Stimulated activated CD8-positive, alpha-beta memory T cell treated with anti-CD3 and anti-CD28 coated beads, Interleukin-12 subunit alpha, Interleukin-12 subunit beta, amount 100 ng/mL, for 24 hours (primary cell): ENCODE measurements at regions not wholly inside any gene's neighbourhood (a gene's known extent, or its start where the extent isn't known, plus 50 kb on each side); places are given as distances from the start of the nearest gene placed in this dataset.
"Not testable (repeated sequence)": the region's sequence is repeated elsewhere in the genome, so short reads cannot be mapped to it uniquely, and the experiment has no call there.

Experiments
- DNase-seq: peaks from one replicate; pipeline ENCODE4 v3.0.0-alpha.2; 2020; ENCODE audit errors: extremely low read depth

DNA sequence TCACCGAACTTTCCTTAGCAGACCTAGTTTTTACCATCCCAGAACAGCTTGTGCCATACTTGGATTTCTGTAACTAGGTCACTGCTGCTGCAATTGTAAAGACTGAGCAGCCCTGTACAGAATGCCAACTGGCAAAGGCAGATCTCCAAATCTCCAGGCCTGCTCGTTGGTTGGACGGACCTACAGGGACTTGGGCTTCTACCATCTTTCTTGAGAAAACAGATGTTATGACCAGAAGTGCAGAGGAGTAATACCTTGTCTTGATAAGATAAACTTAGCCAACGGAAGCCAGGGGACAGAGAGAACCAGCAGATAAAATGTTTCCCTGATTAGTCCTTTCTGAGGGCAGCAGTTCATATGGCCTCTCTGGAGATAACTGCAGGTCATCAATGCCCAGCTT lies 304.1 kb downstream of the RFPL4B start:
- no peak for DNase-seq

DNA sequence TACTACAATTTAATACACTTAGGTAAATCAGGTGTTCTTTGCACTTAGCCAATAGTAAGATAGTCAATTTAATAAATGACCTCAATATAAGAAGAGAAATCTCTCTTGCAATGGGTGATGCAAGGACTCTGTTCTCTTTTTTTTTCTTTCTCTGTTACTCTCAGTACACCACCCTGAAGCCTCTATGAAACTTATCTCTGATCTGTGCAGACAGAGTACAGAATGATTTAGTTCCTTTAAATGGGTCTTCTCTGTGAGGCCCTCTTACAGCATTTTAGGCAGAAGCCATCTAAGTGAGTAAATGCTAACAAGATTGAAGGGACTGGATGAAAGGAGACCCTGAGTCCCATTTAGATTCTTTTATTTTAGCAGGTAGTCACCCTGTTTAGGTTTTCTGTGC lies 312.8 kb downstream of the RFPL4B start:
- no peak for DNase-seq

DNA sequence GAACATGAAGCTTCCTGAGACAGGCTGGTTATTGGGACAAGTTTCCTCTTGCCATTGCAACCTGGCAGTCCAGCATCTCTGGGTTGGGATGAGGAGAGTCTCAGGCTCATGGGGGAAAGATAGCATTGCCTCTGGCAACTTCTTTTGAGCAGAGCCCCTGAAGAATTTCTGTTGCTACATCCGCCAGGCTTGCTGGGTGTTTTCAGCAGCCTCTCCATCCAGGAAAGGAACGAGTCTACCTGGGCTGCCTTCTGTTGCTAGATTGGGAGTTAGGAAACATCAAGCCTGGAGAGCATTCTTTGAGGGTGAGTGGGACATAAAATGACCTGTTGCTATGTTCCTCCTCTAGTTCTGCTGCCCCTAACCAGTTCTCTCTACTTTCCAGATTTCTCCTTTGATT lies 313.5 kb downstream of the RFPL4B start:
- no peak for DNase-seq

DNA sequence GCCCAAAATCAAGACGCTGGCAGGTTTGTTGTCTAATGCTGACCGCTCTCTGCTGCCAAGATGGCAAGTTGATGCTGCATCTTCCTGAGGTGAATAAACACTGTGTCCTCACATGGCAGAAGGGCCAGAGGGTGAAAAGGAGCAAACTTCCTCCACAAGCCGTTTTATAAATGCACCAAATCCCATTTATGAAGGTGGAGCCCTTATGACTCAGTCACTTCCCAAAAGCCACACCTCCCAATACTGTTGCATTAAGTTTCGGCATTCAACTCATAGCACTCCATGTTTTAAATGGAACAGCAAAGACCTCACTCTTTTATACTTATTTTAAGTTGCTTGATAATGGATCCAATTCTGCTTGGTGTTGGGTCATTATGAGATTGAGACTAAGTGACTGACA lies 316.6 kb downstream of the RFPL4B start:
- no peak for DNase-seq

DNA sequence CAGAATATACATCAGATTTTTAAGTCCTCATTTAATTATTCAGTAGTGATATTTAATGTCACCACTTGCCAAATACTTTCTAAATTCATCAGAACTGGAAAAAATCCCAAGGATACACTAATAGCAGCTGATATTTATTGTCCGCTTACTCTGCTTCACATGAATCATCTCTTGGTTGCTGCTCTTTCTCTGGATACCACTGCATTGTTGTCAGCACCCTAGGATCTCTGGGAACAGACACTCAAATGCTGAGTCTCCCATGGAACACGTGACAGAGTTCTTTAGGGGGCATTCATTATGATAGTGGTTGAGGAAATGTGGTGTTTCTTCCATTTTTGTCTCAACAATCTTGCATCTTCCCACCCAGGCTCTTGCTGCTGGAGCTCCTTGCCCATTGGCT lies 318.0 kb downstream of the RFPL4B start:
- no peak for DNase-seq

DNA sequence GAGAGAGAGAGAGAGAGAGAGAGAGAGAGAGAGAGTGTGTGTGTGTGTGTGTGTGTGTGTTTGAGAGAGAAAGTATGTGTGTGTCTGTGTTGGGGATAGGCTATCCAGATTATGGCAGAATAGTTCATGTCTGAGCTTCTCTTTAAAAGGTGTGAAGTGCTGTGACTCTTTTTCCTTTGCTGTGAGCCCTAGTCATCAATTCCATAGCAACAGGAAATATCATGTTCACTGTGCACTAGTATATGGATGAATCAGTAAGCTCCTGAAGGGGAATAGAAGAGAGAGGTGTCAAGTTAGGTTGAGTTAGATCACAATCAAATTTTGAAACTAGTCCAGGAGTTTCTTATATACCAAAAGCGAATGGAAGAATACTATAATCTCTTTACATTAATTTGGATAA lies 318.7 kb downstream of the RFPL4B start:
- DNase-seq: no peak

DNA sequence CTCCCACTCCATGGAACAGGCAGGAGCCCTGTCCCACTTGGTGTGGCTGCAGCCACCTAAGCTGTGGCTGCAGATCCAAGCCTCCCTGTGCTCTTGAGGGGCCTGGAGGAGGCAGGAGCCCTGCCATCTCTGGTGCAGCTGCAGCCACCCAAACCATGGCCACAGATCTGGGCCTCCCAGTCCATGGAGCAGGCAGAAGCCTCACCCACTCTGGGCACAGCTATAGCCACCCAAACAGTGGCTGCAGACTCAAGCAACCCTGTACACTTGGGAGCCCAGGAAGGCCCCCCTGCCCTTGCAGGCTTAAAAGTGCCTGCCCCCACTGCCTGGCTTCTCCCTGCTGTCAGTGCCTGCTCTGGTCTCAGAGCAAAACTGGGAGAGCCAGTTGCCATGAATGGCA lies 320.3 kb downstream of the RFPL4B start:
- no peak for DNase-seq

DNA sequence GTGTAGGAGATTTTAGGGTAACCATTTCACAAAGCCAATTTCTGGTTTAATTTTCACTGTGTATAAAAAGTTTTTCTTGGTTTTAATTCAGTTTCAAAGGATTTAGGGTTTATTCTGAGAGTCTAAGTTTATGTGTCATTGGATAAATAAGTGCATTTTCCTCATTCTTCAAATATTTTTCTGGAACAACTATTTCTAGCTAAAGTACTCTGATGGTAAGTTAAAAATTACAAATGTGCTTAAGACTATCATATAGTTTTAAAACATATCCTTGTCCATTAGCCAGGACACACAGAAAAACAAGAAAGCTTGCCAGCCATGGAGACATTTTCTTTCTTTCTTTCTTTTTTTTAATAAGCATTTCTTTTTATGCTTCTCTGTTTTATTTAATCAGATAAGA lies 333.0 kb downstream of the RFPL4B start:
- DNase-seq: no peak

DNA sequence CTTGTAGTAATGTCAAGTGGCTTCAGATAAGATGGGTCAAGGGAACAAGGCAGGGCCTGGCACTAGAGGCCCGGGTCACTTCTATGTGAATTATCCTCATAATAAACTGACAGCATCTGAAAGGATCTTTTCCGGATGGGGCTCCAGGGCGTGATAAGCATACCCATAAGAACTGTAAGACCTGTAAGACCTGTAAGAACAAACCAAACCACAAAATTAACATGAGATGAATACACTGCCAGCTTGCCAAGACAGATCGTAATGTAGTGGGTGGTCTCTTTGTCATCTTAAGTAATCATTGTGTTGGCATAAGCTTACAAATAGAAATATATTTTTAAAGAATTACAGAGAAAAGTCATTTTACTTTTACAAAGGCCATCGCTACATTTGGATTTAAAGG lies 334.9 kb downstream of the RFPL4B start:
- DNase-seq: no peak

DNA sequence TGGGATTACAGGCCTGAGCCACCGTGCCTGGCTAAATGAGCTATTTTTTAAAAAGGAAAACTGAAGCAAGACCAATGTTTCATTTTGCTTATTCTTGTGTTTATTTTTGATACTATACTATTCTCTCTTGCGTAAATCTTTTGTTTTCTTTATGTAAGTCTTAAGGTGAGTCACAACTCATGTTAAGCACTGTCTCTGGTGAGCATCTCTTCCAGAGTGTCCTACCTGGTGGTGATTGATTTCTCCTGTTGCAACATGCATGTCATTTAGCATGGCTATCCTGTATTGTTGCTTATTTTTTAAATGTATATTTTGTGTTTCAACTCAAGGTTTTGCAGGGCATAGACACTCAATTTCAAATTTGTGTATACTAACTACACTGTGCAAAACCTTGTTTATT lies 336.0 kb downstream of the RFPL4B start:
- no peak for DNase-seq

DNA sequence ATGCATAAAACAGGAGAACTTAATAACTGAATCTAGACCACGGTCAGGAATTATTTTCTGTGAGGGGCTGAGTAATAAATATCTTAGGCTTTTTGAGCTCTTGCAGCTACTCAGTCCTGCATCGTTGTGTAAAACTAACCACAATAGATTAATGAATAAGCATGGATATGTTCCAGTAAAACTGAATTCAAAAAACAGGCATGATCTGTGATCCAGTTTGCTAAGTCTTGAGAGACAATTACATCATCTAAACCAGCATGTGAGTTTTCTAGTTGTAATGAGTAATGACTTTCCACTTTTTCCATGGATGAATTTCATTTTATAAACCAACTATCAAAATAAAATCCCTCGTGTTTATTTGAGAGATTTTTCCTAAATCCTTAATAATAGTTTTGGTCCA lies 336.8 kb downstream of the RFPL4B start:
- no peak for DNase-seq

DNA sequence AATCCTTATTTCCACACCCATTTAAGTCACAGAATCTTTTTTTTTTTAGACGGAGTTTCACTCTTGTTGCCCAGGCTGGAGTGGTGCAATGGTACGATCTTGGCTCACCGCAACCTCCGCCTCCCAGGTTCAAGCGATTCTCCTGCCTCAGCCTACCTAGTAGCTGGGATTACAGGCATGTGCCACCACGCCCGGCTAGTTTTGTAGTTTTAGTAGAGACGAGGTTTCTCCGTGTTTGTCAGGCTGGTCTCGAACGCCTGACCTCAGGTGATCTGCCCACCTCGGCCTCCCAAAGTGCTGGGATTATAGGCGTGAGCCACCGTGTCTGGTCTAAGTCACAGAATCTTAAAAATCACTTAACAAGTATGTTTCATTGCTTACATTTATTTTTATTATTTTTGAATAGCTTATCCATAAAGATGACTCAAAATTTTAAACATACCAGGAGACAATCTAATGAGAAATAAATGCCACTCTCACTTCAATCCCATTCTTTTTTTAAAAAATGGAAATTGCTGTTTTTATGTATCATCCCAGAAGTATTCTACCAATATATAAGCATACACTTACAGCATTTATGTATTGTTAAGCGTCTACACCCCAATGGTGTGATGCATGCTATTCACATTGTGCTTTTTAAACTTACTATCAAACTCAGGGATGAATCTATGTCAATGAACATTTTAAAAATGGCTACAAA lies 338.5 kb downstream of the RFPL4B start:
- DNase-seq: not testable (repeated sequence)

DNA sequence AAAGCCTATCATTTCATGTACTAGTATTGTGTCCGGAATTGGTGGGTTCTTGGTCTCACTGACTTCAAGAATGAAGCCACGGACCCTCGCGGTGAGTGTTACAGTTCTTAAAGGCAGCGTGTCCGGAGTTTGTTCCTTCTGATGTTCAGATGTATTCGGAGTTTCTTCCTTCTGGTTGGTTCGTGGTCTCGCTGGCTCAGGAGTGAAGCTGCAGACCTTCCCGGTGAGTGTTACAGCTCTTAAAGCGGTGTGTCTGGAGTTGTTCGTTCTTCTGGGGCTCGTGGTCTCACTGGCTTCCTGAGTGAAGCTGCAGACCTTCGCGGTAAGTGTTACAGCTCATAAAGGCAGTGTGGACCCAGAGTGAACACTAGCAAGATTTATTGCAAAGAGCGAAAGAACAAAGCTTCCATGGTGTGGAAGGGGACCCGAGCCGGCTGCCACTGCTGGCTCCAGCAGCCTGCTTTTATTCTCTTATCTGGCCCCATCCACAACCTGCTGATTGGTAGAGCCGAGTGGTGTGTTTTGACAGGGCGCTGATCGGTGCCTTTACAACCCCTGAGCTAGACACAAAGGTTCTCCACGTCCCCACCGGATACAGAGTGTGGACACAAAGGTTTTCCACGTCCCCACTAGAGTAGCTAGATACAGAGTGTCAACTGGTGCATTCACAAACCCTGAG lies 341.5 kb downstream of the RFPL4B start:
- DNase-seq: not testable (repeated sequence)

DNA sequence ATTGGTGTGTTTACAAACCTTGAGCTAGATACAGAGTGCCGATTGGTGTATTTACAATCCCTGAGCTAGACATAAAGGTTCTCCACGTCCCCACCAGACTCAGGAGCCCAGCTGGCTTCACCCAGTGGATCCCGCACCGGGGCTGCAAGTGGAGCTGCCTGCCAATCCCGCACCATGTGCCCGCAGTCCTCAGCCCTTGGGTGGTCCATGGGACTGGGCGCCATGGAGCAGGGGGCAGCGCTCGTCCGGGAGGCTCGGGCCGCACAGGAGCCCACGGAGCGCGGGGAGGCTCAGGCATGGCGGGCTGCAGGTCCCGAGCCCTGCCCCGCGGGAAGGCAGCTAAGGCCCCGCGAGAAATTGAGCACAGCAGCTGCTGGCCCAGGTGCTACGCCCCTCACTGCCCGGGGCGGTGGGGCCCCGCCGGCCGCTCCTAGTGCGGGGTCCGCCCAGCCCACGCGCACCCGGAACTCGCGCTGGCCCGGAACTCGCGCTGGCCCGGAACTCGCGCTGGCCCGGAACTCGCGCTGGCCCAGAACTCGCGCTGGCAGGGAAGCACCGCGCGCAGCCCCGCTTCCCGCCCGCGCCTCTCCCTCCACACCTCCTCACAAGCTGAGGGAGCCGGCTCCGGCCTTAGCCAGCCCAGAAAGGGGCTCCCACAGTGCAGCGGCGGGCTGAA lies 342.2 kb downstream of the RFPL4B start:
- not testable (repeated sequence) for DNase-seq

DNA sequence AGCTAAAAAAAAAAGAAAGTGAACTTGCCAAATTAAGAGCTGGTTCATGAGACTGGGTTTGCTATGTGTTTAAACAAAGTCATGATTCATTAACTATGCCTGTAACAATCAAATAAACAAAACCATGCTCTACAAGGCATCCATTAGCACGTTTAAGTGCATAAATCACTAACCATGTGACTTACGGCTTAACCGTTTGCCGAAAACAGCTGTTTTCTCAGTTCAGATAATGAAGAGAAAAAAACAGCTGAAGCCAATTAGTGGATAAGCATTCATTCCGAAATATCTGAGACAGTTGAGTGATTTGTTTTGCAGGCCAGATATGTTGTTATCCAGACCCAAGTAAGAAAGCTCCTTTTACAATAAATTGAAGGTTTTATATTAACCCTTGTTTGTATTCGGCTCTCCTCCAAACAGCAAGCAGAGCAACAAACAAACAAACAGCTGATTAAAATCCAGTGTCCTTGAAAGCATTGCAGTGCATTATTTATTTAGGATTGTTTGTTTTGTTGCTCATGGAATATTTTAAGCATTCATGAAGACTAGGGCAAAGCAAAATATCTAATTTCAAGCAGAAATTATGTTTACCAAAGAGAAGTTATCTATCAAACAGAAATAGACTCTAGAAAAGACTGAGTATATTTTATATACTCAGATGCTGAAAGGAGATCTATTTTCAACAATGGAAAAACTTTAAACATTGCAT lies 343.5 kb downstream of the RFPL4B start:
- no peak for DNase-seq

DNA sequence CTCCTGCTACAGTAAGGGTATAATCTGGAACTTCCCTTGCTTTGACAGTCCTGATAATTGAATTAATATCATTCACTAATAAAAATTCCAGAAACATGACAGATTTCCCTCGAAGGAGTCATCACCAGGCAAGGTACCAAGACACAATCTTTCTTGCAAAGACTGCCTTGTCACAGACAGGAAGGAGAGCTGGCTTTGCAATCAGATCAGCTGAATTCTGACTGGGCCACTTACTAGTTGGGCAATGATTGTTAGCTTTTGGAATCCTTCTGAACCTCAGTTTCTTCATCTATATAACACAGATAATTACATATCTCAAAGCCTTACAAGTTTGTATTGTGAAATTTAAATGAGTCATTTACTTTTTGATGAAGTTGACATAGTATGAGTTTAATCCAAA lies 344.2 kb downstream of the RFPL4B start:
- DNase-seq: no peak

DNA sequence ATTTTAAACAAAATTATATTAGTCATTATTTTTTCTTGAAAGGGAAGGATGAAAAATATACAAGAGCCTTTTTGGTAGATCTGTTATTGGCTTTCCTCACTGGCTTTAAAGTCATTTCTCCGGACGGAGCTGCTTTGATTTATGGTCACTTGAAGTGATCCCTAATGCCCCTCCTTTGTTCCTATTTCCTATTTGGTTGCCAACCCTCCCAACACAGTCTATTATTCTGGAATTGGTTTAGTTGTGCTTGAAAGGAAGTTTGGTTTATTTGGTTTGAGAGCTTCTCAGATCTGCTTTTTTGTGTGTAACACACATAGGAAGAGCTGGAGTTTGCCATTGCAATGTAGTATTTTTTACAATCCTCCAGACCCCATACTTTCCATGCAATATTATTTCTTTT lies 347.9 kb downstream of the RFPL4B start:
- DNase-seq: no peak

DNA sequence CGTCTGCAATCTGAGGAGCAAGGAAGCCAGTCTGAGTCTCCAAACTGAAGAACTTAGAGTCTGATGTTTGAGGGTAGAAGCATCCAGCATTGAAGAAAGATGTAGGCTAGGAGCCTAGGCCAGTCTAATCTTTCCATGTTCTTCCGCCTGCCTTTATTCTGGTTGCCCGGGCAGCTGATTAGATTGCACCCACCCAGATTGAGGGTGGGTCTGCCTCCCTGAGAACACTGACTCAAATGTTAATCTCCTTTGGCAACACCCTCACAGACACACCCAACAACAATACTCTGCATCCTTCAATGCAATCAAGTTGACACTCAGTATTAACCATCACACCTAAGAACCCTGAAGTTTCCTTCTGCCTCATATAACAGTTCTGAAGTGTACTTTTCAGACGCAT lies 350.1 kb downstream of the RFPL4B start:
- DNase-seq: no peak

DNA sequence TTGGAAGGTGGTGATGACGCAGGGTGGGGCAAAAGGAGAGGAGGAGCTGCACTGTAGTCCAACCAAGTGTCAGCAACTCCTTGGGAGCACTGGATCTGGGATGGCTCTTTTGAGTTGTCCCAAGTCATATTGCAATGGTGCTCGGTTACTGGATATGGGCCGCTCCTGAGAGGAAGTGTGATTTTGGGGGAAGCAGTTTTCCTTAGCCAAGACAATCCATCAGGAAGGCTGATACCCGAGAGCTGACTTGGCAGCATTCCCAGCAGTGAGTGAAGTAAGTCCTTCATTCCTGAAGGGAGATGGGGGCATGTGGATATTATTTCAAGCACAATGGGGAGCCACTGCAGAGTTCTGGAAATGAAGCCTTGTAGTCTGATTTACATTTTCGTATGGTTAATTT lies 354.1 kb downstream of the RFPL4B start:
- no peak for DNase-seq

DNA sequence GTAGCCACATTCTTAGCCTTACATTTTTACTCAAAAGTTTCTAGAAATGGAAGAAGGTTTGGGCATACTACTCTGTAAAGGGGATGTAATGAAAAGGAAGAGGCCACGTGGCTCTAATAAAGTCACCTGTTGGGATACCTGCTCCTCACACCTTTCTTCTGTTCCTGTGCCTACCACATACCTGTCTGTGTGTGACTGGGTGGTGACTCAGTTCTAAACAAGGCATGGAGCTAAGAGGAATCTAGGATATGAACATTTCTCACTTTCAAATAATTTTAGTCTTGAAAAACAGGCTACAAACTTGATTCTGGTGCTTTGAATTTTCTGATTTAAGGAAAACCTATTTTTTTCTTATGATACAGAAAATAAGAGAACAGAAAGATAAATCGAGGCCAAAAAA lies 363.6 kb downstream of the RFPL4B start:
- DNase-seq: no peak

DNA sequence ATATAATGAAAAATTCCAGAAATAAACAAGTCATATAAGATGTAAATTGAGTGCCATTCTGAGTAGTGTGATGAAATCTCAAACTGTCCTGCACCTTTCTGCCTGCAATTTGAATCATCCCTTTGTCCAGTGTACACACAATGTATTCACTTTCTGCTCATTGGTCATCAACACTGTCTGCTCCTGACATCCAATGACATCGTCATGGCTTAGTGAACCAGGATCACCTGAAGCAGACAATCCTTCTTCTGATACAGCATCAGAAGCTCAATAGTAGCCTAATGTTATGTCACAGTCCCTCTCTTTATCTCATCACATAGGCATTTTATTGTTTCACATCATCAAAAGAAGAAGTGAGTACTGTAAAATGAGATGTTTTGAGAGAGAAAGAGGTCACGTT lies 366.3 kb downstream of the RFPL4B start:
- DNase-seq: no peak

DNA sequence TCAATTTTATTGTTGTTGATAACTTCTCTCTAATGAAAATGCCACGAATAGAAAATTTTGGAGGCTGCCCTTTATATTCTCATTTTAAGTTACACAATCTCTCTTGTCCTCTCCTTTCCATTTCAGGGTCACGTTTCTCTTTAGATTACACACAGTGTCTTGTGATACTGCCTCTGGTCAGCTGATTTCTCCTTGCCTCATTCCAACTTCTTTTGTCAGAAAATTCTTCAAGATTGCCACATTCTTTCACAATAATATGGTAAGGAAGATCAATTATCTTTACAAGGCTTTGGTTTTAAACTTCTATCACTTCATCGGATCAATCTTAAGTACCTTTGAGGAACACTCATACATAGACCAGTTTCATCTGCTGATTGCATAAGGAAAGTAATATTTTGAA lies 370.3 kb downstream of the RFPL4B start:
- no peak for DNase-seq

DNA sequence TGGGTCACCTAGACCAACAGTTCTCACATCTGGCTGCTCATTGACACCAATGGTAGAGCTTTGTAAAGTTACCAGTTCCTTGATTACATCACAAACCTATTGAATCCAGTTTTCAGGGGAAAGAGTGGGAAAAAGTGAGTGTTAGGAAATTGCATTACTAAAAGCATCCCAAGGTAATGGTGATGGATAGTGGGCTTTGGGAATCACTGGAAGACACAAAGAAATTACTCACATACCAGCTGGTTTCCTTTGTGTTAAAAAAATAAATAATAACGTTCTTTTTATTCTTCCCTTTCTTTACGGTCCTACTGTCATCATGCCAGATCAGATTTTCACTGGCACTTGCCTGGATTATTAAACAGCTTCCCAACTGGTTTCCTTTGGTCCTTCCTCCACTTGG lies 370.7 kb downstream of the RFPL4B start:
- DNase-seq: no peak
